NCI-H146 (cell line): ENCODE measurements at regions not wholly inside any gene's neighbourhood (a gene's known extent, or its start where the extent isn't known, plus 50 kb on each side); places are given as distances from the start of the nearest gene placed in this dataset.

Experiments used
- DNase-seq: peaks from one replicate; lab custom pipeline; 2025; lab: John Stamatoyannopoulos, UW

GRCh38 chr5:143459433-143459832, 55.9 kb upstream of the NR3C1 start:
- no peak for DNase-seq

- DNase-seq = no peak
Observed at GRCh38 chr5:143456952-143457547, 53.6 kb upstream of the NR3C1 start.

DNA sequence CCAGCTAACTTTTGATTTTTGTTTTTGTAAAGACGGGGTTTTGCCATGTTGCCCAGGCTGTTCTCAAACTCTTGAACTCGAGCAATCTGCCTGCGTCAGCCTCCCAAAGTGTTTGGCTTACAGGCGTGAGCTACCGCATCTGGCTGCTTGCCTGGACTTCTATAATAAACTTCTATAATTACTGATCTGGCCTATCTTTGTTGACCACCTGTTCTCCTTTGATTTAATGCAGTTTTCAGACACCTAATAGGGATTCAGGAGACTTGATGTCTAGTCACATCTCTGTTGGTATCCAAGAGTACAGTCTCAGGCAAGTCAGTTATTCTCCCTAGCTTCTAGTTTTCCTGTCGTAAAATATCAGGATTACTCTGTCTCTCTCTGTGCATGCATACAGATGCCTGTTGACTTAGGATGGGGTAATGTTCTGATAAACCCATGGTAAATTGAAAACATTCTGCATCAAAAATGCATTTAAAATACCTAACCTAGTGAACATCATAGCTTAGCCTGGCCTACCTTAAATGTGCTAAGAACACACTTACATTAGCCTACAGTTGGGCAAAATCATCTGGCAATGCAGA, 51.5 kb upstream of the NR3C1 start:
- no peak for DNase-seq

DNA sequence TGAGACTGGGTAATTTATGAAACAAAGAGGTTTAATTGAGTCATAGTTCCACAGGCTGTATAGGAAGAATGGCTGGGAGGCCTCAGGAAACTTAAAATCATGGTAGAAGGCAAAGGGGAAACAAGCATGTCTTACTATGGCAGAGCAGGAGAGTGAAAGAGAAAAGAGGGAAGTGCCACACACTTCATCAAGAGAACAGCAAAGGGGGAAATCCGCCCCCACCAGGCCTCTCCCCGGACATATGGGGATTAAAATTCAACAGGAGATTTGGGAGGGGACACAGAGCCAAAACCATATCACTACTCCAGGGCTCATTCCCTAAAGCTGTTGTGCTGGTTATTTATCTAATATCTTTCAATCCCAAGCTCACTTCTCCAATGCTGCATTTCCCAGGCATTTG, 50.2 kb upstream of the NR3C1 start:
- DNase-seq = no peak
